Eye (tissue), 1 donor: ENCODE measurements at regions not wholly inside any gene's neighbourhood (a gene's known extent, or its start where the extent isn't known, plus 50 kb on each side); places are given as distances from the start of the nearest gene placed in this dataset.
"Not testable (repeated sequence)": the region's sequence is repeated elsewhere in the genome, so short reads cannot be mapped to it uniquely, and the experiment has no call there.

Experiments used
- DNase-seq: peaks from one replicate; pipeline ENCODE4 v3.0.0-alpha.2; 2015

DNA sequence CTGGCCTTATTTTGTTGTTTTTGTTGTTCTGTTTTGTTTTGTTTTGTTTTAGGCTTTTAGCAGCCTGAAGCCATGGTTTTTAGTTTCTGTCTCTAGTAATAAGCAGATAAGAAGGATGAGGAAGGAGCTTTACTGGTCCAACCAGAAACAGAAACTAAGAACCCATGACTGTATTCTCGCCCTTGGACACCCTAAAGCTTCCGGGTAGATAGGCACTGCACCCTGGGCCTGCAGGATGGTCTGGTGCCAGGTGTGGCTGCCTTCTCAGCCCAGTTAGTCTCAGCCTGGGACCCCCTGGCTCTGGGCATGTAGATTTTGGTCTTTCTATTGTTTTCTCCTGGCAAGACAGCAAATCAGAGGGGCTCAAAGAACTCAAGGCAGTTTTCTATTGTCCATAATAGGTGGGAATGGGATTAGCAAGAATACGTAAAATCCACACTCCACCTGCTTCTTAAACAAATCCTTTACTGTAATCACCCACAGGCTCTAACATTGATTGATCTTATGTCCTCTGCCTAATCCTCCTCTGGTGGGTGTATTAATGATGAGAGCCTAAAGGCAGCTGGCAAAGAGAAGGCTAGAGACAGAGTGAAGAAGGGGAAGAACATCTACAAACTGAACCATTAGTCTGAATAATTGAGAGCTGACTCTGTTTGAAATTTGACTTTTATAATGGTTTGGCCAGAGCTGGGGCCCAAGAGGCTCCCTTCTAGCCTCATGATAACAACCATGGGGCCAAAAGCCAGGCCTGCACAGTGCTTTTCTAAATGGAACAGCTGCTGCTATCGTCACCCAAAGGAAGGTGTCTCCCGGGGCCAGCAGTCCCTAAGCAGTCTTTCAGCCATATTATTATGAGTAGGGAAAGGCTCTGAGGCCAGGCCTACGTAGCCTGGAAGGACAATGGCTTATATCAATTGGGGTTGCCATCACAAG lies 106.8 kb upstream of the ATP1A1 start:
- DNase-seq: no peak

DNA sequence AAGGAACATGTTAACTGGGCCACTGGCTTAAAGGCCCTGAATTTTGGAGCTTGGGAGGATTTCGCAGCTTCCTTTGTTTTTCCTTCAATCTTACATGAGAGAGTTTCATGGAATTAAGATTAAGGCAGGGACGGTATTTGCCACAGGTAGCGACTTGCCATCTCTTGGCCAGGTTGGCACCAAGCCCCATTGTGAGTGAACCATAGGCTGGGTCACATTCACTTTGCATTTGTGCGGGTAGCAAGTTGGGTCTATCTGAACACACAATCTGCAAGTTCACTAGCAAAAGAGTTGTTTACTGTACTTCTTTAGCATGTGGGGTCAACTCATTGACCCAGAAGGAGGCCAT lies 106.2 kb upstream of the ATP1A1 start:
- DNase-seq: no peak

DNA sequence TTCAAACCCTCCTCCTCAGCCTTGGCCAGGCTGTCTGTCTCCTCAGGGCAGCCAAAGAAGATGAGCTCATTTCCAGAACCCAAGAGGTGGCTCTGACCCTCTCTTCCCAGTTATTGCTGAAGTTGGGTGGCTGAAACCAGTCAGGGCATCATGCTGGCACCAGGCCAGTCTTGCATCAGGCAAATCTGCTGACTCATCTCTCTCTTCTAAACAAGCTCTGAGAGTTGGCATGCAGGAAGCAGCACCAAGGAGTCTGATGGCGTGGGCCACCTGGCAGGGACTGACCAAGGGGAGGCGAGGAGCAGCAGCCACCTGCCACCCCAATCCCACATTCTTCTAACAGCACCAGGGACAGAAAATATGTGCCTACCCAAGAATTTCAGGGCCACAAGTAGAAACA lies 104.8 kb upstream of the ATP1A1 start:
- no peak for DNase-seq

DNA sequence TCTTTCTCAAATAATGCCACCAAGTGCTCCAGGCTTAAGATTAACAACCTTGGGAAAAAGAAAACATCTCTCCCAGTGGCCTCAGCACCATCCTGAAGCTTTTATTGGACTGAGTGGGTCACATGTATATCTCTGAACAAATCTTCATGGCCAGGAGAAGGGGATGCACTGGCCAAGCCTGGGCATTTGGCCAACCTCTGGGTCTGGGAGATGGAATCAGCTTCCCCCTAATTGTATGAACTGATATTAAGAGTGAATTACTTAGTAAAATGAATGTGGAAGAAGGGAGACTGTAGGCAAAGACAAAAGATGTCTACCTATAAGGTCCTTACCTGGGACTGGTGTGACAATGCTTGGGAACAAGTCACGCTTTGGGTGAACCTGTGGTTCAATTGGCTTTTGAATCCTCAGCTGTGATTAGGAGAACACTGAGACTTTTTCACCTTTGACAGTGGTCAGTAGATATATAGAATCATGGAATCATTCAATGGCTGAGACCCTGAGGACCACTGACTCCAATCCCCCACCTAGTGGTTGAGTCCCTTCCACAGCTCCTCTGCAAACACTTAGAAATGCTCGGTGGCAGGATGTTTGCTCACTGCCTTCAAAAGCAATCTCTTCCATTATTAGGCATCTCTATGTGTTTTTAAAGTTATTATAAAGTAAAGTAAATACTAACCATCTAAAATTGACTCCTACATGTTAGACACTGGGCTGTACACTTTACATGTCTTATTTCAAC lies 102.6 kb upstream of the ATP1A1 start:
- DNase-seq: no peak

DNA sequence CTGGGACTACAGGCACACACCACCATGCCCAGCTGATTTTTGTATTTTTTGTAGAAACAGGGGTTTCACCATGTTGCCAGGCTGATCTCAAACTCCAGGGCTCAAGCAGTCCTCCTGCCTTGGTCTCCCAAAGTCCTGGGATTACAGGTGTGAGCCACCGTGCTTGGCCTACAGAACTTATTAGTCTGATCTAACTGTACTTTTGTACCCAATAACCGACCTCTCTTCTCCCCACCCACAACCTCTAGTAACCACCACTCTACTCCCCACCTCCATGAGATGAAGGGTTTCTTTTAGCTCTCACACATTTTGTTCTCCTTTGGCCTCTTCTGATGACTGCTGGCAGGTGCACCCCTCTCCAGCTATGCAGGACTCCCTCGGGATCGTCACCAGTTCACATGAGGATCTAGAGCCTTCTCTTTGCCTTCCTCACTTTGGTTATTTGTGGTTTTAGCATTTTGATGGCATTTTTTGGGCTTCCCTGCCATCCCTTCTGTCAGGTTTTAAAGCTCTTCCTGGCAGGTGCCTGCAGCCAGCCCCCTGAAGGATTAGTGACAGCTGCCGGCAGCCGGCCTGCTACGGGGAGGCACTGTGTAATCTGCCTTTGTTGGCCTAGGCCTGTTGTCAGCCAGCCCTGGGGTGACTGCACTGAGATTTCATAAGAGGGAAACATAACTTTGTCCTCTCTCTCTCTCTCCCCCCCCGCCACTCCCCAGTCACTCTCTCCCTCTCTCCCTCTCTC lies 99.8 kb upstream of the ATP1A1 start:
- peak; percentile 43 for DNase-seq

DNA sequence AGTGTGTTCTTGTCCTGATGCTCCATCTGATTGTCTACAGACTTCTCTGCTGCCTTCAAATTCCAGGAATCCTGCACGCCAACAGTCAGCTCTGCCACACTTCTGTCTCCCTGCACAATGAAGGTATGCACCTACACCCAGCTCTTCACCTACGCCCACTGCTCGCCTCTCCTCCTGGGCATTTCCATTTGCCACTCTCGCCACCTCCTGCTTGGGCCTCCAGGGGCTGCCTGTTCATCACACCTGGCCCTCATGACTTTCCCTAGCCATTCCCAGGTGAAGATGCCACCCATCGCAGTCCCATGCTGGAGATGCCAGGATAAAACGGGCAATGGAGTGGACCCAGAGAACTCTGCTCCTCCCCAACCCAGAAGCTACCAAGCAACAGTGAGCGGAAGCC lies 96.5 kb upstream of the ATP1A1 start:
- no peak for DNase-seq

DNA sequence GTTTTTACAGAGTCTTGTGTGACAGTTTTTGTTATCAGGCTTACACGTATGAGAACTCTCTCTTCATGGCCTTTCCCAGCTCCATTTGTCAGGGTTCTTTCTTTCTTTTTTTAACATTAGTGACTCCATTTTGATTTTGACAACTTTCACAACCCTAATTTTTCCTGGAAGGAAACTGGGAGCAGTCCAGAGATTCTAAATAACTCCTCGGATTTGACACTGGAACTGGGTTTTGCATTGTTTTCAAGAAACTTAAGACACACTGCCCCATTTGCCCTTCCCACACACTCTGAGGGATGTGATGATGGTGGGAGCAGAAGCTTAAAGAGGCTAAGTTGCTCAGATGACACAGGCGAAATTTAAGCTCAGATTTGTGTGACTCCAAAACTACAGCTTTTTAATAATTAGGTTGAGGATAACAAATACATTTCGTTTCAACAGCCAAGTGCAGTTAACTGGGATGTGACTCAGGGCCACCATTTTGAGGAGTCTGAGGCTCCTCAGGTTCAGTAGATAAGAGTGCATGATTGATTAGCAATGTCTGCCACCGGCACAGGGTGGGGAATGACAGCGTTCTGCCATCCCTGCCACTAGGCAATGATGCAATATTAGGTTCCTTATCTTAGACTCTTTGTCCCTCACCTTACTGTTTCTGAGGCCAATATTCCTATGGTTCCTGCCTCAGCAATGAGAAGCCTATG lies 95.1 kb upstream of the ATP1A1 start:
- no peak for DNase-seq

DNA sequence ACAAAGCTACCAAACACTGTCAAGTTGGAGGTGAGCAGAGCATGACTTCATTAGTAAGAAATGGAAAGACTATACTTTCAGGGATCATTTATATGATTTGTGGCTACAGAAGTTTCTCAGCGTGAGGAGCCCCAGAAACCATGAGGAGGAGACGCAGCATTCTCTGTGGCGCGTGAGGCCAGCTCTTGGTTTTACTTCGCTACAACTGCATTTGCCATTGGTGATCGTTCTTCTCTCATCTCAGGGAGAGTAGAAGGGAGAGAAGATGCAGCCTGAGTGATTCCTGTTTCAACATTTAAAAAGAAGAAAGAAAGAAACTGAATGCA lies 94.5 kb upstream of the ATP1A1 start:
- no peak for DNase-seq

DNA sequence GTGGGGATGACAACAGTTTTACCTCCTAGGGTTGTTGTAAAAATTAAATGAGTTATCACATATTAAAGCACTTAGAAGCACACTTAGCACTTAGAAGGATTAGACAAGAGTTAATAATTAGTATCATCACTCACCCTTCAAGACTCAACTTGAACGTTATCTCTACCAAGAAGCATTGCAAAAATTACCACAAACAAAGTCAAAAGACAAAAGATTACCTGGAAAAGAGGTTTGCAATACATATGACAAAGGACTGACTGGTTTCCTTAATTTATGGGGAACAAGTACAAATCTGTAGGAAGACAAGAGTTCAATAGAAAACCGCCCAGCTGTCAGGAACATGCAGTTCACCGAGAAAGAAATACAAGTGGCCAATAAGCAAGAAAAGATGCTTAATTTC lies 93.3 kb upstream of the ATP1A1 start:
- DNase-seq: no peak

DNA sequence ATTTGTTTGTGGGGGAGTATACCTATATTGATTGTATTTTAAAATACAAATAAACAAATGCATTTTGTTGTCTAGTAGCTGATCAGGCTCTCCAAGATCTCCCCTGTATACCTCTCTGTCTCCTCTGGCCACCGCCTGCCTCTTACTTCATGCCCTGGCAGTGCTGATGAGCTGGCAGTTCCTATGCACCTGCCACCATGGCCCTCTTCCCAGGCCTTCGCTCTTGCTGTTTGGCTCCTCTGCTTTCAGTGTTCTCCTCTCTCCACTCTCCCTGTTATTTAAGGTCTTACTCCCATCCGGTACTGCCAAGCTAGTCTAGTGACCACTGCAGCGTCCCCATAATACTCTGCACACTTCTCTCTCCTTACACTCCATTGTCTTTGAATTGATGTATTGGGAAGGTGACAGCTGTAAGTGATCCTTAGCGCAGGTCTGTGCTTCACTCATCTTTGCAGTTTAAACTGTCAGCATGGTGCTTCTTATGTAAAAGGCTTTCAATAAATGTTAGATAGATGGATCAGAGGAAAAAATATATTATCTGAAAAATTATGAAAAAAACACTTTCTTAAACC lies 88.1 kb upstream of the ATP1A1 start:
- peak; percentile 60 for DNase-seq

DNA sequence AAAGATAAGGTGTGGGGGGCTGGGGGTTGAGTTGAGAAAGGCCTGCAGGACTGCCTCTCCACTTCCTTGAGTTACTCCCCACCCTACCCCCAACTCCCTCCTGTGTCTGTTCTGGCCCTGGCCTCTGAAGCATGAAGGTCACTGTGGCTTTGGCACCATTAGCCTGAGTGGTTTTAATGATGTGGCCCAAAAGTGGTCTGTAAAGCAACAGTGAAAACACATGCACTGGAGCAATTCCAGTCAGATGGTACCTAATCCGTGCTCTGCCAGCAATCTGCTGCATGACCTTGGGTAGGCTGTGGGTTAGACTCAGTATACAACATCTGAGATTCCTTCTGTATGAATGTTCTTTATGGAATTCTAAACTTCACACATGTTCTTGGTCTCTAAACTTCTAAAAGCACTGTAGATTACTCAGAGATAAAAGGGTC lies 86.5 kb upstream of the ATP1A1 start:
- peak; percentile 26 for DNase-seq

DNA sequence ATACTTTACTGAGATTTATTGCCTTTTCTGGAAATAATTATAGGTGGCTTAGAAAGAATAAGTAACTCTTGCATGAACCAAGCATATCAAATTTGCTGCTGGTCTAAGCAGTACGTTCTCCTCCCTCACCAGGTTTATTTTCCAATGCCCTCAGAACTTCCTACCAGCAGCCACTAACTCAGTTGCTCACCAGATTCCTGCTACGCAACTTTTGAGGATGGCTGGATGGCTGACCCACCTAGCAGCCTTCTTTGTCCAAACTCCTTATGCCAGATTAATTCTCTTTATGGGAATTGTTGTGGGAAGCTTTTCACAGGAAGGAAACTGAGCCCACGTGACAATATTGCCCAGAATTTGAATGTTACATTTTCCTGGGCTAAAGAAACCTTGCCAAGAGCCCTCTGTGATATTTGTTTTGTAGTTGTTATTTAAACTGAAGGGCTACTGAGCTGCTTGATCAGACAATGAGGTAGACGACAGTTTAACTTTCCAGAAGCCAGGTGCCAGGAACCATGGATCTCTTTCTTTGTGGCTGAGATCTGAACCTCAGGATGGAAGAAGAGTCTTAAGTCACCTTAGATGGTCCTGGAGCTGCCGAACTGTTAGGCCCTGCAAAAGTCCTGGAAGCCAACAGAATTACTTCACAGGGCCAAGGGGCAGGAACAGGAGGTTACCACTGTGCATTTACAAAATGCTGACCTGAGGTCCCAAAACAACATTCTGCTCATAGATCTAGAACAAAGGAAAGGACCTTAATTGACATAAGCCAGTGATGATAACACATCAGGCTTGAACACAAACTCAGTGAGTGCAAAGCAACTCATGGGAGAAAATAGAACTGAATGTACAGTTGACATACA lies 85.5 kb upstream of the ATP1A1 start:
- DNase-seq: no peak

DNA sequence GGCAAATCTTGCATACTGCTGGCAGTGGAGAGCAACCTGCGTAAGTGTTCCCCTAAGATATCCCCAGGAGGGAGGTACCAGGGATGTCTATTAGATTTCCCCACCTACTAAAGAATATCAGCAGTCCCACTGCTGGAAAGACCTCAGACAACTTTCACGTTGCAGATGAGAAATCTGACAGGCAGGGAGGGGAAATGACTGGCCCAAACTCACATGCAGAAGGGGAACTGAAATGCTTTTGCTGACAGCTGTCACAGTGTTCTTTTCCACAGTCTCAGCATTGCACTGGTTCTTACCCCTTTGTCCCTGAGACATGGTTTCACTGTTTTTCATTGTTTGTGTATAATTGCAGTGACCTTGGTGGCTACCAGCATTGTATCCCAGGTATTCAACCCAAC lies 84.8 kb upstream of the ATP1A1 start:
- no peak for DNase-seq

DNA sequence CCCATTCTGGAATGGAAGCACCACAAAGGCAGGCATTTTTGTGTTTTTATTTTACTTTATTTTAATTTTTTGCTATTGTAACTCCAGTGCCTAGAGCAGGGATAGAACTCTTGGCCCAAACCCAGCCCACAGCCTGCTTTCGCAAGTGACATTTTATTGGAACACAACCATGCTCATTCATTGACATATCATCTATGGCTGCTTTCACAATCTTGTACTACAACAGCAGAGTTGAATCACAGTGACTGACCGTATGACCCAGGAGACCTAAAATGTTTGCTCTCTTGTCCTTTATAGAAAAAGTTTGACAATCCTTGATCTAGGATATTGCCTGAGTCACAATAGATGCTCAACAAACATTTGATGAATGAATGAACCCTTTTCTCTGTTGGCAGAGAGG lies 83.9 kb upstream of the ATP1A1 start:
- no peak for DNase-seq

DNA sequence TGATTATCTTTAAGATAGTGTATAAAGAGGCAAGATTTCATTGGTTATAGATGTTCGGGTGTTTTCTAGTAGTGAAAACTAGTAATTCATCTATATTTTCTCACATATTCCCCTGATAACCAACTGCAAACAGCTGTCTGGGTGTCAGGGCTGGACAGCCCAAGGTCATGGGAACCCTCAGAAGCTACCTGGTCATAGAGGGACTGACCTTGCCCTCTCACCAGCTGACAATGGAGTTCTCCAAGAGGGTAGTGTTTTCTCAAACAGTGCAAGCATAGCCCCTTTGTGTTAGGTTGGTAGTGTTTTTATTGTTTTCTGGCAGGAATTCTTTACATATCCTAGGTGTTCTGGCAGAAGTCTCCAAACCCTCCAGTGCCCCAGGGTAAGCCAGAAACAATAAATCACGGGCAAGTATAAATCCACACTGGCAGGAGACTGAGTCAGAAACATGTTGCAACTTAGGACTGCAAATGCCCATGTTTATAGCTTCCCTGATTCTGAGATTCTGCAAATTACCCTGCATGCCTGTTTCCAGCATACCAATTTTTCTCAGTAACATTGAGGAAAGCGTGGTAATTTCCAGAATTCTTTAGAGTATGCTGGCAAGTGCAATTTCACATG lies 82.8 kb upstream of the ATP1A1 start:
- DNase-seq: no peak

DNA sequence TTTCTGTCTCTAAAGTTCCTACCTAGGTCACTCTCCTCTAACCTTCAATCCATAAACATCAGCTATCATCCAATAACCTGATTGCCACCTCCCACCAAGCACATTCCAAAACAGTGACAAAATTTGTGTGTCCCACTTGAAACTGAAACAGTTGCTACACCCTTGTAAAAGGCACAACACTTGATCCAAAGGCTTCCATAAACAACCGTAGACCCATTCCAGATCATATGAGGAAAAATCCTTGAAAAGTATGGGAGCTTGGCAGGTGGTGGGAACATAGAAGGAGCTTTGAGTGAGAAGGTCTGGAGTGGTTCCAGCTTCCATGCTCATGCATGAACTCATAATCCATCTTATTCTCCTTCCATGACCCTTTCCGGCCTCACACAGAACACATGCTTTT lies 82.0 kb upstream of the ATP1A1 start:
- DNase-seq: no peak

DNA sequence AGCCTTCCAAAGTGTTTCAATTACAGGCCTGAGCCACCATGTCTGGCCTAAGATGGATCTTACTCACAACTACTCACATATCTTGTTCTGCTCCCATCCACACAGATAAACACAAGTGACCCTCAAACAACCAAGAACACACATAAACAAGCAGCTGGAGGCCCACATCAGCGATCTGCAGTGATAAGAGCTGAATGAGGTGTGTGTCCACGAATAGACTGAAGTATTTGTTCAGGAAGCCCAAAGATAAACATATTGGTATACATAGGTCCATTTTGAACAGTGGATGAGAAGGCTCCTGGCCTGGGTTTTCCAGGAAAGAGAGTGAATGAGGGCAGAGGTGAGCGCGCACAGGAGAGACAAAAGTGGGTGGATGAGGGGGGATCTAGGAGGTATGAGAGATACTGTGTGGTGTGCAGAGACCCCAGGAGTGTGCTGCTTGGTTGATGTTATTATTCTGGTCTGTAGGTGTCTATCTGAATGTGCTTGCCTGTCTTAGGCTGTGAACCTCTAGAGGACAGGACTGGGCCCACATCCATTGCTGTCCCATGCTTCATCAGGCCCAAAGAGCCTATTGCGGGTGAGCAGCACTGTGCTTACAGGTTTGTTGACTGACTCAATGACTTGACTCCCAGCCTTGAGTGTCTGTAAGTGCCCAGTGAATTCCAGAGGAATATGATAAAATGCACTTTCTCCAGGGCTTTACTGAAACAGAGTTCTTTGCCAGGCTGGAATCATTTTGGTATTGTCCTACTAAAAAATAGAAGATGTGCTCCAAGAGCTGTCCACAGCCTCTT lies 79.9 kb upstream of the ATP1A1 start:
- DNase-seq: no peak

DNA sequence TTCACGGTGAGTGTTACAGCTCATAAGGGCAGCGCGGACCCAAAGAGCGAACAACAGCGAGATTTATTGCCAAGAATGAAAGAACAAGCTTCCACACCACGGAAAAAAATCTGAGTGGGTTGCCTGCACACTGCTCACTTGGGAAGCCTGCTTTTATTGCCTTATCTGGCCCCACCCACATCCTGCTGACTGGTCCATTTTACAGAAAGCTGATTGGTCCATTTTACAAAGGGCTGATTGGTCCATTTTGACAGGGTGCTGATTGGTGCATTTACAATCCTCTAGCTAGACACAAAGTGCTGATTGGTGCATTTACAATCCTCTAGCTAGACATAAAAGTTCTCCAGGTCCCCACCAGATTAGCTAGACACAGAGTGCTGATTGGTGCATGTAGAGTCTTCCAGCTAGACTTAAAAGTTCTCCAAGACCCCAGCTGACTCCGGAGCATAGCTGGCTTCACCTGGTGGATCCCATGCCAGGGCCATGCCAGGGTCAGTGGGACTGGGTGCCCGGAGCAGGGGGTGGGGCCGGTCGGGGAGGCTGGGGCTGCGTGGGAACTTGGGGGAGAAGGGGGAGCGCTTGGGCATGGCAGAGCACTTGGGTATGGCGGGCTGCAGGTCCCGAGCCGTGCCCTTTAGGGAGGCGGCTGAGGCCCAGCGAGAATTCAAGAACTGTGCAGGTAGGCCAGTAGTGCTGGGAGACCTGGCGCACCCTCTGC lies 75.4 kb upstream of the ATP1A1 start:
- no peak for DNase-seq

DNA sequence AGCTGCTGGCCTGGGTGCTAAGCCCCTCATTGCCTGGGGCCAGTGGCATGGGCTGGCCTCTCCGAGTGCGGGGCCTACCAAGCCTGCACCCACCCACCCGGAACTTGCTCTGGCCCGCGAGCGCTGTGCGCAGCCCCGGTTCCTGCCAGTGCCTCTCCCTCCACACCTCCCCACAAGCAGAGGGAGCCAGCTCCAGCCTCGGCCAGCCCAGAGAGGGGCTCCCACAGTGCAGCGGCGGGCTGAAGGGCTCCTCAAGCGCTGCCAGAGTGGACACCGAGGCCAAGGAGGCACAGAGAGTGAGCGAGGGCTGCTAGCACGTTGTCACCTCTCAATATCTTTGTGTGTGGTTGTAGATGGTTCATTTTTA lies 74.8 kb upstream of the ATP1A1 start:
- not testable (repeated sequence) for DNase-seq

DNA sequence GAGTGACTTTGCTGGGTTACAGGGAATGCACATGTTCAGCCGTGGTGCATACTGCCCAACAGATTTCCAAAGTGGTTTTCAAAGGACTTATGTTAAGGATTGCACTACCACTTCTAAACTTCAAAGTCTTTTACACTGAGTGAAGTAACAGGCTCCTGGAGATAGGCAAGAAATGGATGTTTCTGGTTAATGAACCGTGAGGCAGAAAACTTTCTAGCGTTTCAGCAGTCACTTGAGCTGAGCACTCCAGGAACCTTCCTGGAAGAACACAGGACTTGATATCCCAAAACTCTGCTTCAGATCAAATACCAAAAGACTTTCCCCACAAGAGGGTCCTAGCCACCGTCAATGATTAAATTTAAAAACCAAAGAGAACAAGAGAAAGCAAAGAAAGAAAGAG lies 74.3 kb upstream of the ATP1A1 start:
- no peak for DNase-seq
